NCI-H446 treated with DMSO at 0.1 percent for 48 hours (cell line): ENCODE measurements at regions not wholly inside any gene's neighbourhood (a gene's known extent, or its start where the extent isn't known, plus 50 kb on each side); places are given as distances from the start of the nearest gene placed in this dataset.
"Not testable (repeated sequence)": the region's sequence is repeated elsewhere in the genome, so short reads cannot be mapped to it uniquely, and the experiment has no call there.

Experiments
- DNase-seq: peaks from one replicate; lab custom pipeline; 2025; lab: John Stamatoyannopoulos, UW

- no peak for DNase-seq
These were observed 291.6 kb upstream of the PODXL start for GRCh38 chr7:131848033-131848432.

- no peak for DNase-seq
These were observed 289.3 kb upstream of the PODXL start for GRCh38 chr7:131845573-131846314.

GRCh38 chr7:131844369-131844768, 287.9 kb upstream of the PODXL start:
- DNase-seq, result no peak

DNA sequence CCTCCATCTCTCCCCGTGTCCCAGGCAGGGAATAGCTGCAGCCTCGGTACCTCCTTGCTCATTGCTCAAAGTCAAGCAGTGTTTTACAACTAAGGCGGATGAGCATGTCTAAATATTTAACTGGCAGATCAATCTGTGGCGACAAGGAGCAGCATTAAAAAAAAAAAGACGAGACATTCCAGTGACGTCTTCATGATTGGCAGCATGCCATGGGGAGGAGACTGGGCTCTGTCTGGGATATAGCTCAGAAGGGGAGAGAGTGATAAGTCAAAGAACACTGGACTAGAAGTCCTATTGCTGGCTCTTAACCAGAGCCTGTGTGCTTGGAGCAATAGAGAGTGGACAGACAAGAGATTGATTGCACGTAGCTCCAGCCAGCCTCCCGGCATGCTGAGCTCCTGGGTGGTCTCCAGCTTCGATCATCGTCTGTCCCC, 287.5 kb upstream of the PODXL start:
- DNase-seq, result no peak

DNA sequence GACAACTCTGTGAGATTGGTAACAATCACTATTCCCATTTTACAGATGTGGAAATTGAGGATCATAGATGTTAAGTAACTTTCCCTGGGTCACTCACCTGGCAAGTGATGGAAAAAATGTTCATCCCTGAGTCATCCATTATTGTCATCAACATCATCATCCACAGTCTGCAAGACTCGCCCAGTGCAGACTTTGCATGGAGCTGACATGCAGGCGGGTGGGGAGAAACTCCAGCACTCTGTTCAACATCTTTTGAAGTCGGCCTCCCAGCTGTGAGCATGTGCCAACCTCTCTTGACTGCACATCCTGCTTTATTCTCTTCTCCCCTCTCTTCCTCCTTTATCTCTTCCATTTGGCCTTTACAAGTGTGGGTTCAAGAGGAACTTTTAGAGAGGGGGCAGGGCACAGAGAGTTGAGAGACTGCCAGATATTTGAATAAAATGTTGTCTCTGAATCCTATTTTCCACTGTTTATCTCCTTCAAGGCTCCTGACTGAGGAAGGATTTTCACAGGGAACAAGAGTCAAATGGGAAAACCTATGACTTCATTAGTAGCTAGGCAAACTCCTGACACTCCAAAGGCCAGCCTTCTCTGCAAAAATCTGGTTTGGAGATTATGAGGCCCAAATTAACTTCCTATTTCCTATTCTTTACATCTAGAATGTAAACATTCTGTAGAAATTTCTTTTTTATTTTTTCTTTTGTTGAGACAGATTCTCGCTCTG, 283.7 kb upstream of the PODXL start:
- DNase-seq, result no peak

GRCh38 chr7:131836733-131837132, 280.3 kb upstream of the PODXL start:
- no peak for DNase-seq

GRCh38 chr7:131835141-131835540, 278.7 kb upstream of the PODXL start:
- DNase-seq, result no peak

GRCh38 chr7:131830681-131831080, 274.3 kb upstream of the PODXL start:
- no peak for DNase-seq

GRCh38 chr7:131829947-131830558, 273.6 kb upstream of the PODXL start:
- DNase-seq, result no peak

DNA sequence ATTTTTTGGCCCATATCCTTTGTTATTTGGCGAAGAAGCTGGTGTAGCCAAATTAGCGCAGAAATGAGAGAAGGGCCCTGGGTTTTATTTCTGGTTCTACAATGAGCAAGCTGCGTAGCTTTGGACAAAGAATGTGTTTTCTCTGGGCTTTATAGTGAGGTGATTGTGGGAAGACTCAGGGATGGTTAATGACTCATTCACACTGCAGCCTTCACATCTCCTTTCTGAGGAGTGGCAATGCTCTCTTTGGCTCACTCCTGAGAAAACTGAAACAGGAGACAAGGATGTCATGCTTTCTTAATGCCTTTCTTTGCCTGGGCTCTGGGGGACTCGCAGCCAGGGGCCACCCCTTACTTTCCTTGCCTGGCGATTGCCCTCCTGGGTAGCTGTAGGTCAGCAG, 271.0 kb upstream of the PODXL start:
- DNase-seq, result no peak

GRCh38 chr7:131826960-131827359, 270.5 kb upstream of the PODXL start:
- DNase-seq, result no peak

DNA sequence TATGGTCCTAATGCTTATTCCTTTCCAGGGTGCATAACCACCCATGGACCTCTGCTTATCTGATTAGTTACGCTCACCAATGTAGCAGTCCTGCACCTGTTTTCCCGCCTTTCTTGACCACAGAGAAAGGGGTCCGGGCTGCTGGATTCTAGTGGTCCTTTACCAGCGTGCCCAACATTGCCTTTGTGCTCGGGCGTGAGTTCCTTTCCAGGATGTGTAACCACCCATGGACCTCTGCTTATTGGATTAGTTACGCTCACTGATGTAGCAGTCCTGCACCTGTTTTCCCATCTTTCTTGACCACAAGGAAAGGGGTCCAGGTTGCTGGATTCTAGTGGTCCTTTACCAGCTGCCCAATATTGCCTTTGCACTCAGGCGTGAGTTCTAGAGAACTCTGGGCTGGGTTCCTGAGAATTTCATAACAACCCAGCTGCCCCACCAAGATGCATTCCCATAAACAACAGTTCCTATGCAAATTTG, 267.6 kb upstream of the PODXL start:
- DNase-seq, result not testable (repeated sequence)

GRCh38 chr7:131819891-131820290, 263.5 kb upstream of the PODXL start:
- no peak for DNase-seq

GRCh38 chr7:131816391-131817007, 260.1 kb upstream of the PODXL start:
- no peak for DNase-seq

DNA sequence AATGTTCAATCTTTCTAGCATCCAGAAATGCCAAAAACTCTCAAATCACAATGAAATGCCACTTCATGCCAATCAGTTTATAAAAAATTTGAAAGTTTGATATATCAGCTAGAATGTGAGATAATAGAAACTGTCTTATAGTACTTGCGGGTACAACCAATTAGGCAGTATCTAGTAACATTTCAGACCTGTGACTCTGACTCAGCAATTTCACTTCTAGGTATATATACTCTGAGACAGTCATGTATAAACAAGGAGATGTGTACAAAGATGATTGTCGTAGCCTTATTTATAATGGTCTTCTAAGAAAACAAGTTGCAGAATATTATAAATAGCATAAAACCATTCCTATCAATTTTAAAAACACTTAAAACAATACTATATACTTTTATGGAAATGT, 252.3 kb upstream of the PODXL start:
- no peak for DNase-seq

DNA sequence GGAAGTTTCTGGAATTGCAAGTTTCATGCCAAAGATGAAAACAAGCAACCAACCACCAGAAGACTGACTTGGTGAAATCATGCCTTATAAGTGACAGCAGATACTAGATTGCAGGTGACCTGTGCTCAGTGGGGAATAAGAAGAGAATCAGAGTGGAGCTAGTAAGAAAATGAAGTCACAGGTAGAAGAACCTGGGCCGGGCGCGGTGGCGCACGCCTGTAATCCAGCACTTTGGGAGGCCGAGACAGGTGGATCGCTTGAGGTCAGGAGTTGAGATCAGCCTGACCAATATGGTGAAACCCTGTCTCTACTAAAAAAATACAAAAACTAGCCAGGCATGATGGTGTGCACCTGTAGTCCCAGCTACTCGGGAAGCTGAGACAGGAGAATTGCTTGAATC, 251.7 kb upstream of the PODXL start:
- DNase-seq, result not testable (repeated sequence)

DNA sequence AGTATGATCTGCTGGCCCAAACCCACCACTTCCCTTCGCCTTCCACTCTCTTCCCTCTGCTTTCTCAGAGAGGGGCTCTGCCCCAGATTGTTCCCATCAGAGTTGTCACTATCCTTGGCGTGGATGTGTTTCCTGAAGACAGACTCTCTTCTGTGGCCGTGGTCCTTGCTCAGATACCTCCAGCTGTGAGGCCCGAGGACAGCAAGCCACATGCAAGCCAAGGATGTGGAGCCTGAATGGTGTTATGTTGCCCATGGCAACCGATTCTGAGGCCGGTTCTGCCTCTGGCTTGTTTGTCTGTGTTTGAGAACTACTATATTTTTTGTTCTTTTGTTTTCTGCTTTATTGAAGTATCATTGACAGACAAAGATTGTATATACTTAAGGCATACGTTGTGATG, 247.4 kb upstream of the PODXL start:
- no peak for DNase-seq

GRCh38 chr7:131802195-131802864, 245.9 kb upstream of the PODXL start:
- DNase-seq, result no peak

GRCh38 chr7:131800531-131800930, 244.1 kb upstream of the PODXL start:
- no peak for DNase-seq

- DNase-seq, result no peak
These were observed 243.6 kb upstream of the PODXL start for GRCh38 chr7:131800008-131800407.

DNA sequence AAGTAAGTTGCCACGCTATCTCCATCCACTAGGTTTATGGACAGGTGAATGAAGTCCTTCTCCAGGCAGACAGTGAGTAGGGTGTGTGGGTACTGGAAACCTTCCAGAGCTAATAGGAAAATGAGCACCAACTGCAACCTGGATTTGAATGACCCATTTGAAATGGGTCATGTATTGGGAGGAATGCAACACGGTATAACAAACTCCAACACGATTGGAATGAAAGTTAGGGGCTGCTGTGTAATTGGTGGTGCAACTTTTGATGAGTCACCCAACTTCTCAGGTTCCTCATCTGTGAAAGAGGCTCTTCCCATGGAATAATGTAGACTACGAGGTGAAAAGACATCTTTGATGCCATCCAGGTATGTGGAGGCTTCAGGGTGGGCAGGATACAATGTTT, 241.4 kb upstream of the PODXL start:
- DNase-seq, result no peak

- DNase-seq, result no peak
These were observed 239.0 kb upstream of the PODXL start for GRCh38 chr7:131795400-131795799.
